ENCODE measurements at regions not wholly inside any gene's neighbourhood (a gene's known extent, or its start where the extent isn't known, plus 50 kb on each side); places are given as distances from the start of the nearest gene placed in this dataset.

GRCh38 chr5:65068410-65068809 is 299.7 kb downstream of the CWC27 start:
- DNase-seq, result no peak

GRCh38 chr5:65070026-65070425 is 301.3 kb downstream of the CWC27 start:
- no peak for DNase-seq

- DNase-seq, result peak in 1 of 2 experiments; percentile 51
Observed at GRCh38 chr5:65072850-65073249, 304.1 kb downstream of the CWC27 start.

GRCh38 chr5:65073250-65073661 is 304.5 kb downstream of the CWC27 start:
- peak in 1 of 2 experiments; percentile 50 for DNase-seq

- no peak for DNase-seq
Observed at GRCh38 chr5:65075623-65076250, 307.0 kb downstream of the CWC27 start.

- peak; percentile 10 to 35 for DNase-seq
Observed at GRCh38 chr5:65076251-65076869, 307.6 kb downstream of the CWC27 start.

GRCh38 chr5:65077653-65078052 is 308.9 kb downstream of the CWC27 start:
- DNase-seq, result no peak

- DNase-seq, result no peak
Observed at GRCh38 chr5:65078331-65078730, 309.6 kb downstream of the CWC27 start.

- DNase-seq, result no peak
Observed at GRCh38 chr5:65081071-65081470, 312.3 kb downstream of the CWC27 start.

- no peak for DNase-seq
Observed at GRCh38 chr5:65084795-65085515, 316.2 kb downstream of the CWC27 start.

GRCh38 chr5:65085516-65085850 is 316.8 kb downstream of the CWC27 start:
- no peak for DNase-seq

- no peak for DNase-seq
Observed at GRCh38 chr5:65086234-65086890, 317.6 kb downstream of the CWC27 start.

- DNase-seq, result no peak
Observed at GRCh38 chr5:65087154-65087553, 318.4 kb downstream of the CWC27 start.

GRCh38 chr5:65094279-65094678 is 325.5 kb downstream of the CWC27 start:
- DNase-seq, result no peak

GRCh38 chr5:65098393-65098792 is 329.7 kb downstream of the CWC27 start:
- no peak for DNase-seq
